HG03175 (cell line): ENCODE measurements at regions not wholly inside any gene's neighbourhood (a gene's known extent, or its start where the extent isn't known, plus 50 kb on each side); places are given as distances from the start of the nearest gene placed in this dataset.

ENCODE experiments used
- ATAC-seq: cut with Tn5 transposase; IDR thresholded peaks from one replicate; pipeline ENCODE4 v1.9.1; 2021; ENCODE audit warnings: mild to moderate bottlenecking, moderate library complexity; ENCODE audit not compliant: unreplicated experiment

GRCh38 chr4:148774134-148774533 lies 331.9 kb upstream of the NR3C2 start:
- no peak for ATAC-seq

- ATAC-seq: no peak
Measured at GRCh38 chr4:148773313-148773712, 331.1 kb upstream of the NR3C2 start.

- no peak for ATAC-seq
Measured at GRCh38 chr4:148770848-148771247, 328.6 kb upstream of the NR3C2 start.

GRCh38 chr4:148770377-148770776 lies 328.2 kb upstream of the NR3C2 start:
- no peak for ATAC-seq

- no peak for ATAC-seq
Measured at GRCh38 chr4:148764720-148765119, 322.5 kb upstream of the NR3C2 start.

- no peak for ATAC-seq
Measured at GRCh38 chr4:148757171-148757570, 315.0 kb upstream of the NR3C2 start.

- ATAC-seq: no peak
Measured at GRCh38 chr4:148749403-148749802, 307.2 kb upstream of the NR3C2 start.

GRCh38 chr4:148747721-148748268 lies 305.6 kb upstream of the NR3C2 start:
- ATAC-seq: no peak

GRCh38 chr4:148740701-148741100 lies 298.5 kb upstream of the NR3C2 start:
- no peak for ATAC-seq

GRCh38 chr4:148737061-148737770 lies 295.0 kb upstream of the NR3C2 start:
- ATAC-seq: no peak

GRCh38 chr4:148735432-148736155 lies 293.4 kb upstream of the NR3C2 start:
- peak; percentile 68 for ATAC-seq

- no peak for ATAC-seq
Measured at GRCh38 chr4:148730766-148731165, 288.6 kb upstream of the NR3C2 start.

GRCh38 chr4:148730082-148730640 lies 287.9 kb upstream of the NR3C2 start:
- ATAC-seq: no peak

GRCh38 chr4:148717988-148718387 lies 275.8 kb upstream of the NR3C2 start:
- ATAC-seq: no peak

GRCh38 chr4:148716431-148717052 lies 274.3 kb upstream of the NR3C2 start:
- ATAC-seq: no peak

GRCh38 chr4:148704291-148704690 lies 262.1 kb upstream of the NR3C2 start:
- ATAC-seq: no peak

GRCh38 chr4:148694702-148695101 lies 252.5 kb upstream of the NR3C2 start:
- no peak for ATAC-seq

- ATAC-seq: no peak
Measured at GRCh38 chr4:148693913-148694649, 251.9 kb upstream of the NR3C2 start.

- ATAC-seq: no peak
Measured at GRCh38 chr4:148692242-148692641, 250.0 kb upstream of the NR3C2 start.

- no peak for ATAC-seq
Measured at GRCh38 chr4:148686449-148686848, 244.2 kb upstream of the NR3C2 start.

GRCh38 chr4:148684638-148685037 lies 242.4 kb upstream of the NR3C2 start:
- no peak for ATAC-seq
